HL-60 (cell line): ENCODE measurements at regions not wholly inside any gene's neighbourhood (a gene's known extent, or its start where the extent isn't known, plus 50 kb on each side); places are given as distances from the start of the nearest gene placed in this dataset.

ENCODE experiments used
- DNase-seq, 2 experiments: peaks; one replicate each; pipeline ENCODE4 v3.0.0-alpha.2; 2010 to 2020; ENCODE audit warnings: low read depth in 1 of 2, low spot score in 1 of 2
- H3K27ac ChIP-seq: fragments of 250-450 bp; sonication (Bioruptor Pico); replicated peaks from 2 replicates; pipeline ENCODE4 v1.5.1; 2020; ENCODE audit warnings: mild to moderate bottlenecking, moderate library complexity
- H3K27me3 ChIP-seq: fragments of 250-450 bp; sonication (Bioruptor Pico); 2 replicates; pipeline ENCODE4 v1.5.1; 2021; ENCODE audit warnings: mild to moderate bottlenecking, moderate library complexity; ENCODE audit not compliant: insufficient read depth, poor library complexity, severe bottlenecking
- H3K4me3 ChIP-seq: replicated peaks from 2 replicates; pipeline ENCODE4 v1.5.1; 2011; ENCODE audit warnings: mild to moderate bottlenecking, control low read depth, low read length; ENCODE audit not compliant: insufficient read depth
- CTCF ChIP-seq: IDR thresholded peaks from one replicate; pipeline ENCODE4 v1.5.1; 2011; ENCODE audit warnings: low read length, control low read depth, inconsistent platforms; ENCODE audit not compliant: insufficient read depth
- GABPA ChIP-seq: IDR thresholded peaks from 2 replicates; pipeline ENCODE4 v1.6.1; 2012; ENCODE audit warnings: low read depth
- POLR2AphosphoS5 ChIP-seq: IDR thresholded peaks from 2 replicates; pipeline ENCODE4 v1.6.1; 2012; ENCODE audit warnings: low read depth
- SPI1 ChIP-seq: IDR thresholded peaks from 2 replicates; pipeline ENCODE4 v1.6.1; 2012; ENCODE audit warnings: low read depth, mild to moderate bottlenecking, borderline replicate concordance
- TF ChIP-seq, protein P1 (sequence below): IDR thresholded peaks from 2 replicates; pipeline ENCODE4 v1.6.1; 2012; ENCODE audit warnings: low read depth; ENCODE audit not compliant: insufficient replicate concordance

- H3K27me3 ChIP-seq, result no peaks in the 10 kb centered on the region
- no peak overlapping the region for H3K4me3 ChIP-seq
- no peak overlapping the region for H3K27ac ChIP-seq
- TF ChIP-seq, protein P1, sequence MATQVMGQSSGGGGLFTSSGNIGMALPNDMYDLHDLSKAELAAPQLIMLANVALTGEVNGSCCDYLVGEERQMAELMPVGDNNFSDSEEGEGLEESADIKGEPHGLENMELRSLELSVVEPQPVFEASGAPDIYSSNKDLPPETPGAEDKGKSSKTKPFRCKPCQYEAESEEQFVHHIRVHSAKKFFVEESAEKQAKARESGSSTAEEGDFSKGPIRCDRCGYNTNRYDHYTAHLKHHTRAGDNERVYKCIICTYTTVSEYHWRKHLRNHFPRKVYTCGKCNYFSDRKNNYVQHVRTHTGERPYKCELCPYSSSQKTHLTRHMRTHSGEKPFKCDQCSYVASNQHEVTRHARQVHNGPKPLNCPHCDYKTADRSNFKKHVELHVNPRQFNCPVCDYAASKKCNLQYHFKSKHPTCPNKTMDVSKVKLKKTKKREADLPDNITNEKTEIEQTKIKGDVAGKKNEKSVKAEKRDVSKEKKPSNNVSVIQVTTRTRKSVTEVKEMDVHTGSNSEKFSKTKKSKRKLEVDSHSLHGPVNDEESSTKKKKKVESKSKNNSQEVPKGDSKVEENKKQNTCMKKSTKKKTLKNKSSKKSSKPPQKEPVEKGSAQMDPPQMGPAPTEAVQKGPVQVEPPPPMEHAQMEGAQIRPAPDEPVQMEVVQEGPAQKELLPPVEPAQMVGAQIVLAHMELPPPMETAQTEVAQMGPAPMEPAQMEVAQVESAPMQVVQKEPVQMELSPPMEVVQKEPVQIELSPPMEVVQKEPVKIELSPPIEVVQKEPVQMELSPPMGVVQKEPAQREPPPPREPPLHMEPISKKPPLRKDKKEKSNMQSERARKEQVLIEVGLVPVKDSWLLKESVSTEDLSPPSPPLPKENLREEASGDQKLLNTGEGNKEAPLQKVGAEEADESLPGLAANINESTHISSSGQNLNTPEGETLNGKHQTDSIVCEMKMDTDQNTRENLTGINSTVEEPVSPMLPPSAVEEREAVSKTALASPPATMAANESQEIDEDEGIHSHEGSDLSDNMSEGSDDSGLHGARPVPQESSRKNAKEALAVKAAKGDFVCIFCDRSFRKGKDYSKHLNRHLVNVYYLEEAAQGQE, result no peak
- TF ChIP-seq SPI1 (no peak), CTCF (no peak)
- no peak for DNase-seq
Observed at GRCh38 chr4:177064116-177064515, 245.6 kb upstream of the NEIL3 start.

DNA sequence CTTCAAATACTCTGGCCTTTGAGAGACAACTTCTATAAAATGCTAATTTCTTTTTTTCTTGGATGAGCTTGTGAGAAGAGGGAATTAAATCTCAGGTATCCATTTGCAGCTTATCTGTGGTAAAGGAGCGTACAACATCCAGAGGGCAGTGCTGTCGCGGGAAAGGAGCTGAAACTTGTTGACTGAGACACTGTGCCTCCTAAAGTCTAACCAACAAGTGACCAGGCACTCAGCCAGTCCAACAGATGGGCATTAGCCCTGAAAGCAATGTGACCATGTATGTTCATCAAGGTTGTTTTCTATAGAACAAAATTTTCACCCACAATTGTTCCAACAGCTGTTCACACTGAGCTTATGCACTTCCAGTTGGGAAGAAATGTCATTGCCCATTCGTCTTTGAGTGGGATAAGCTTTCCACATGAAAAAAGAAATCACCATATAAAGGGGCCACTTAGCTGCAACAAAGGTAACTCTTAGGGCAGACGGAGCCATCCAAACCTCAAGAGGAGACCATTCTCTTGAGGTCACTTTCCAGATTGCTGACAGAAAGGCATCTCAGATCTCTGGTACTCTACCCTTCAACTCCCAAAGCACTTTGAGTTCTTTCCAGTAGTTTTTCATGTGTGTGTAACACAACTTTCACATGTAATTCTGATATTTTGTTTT, 244.8 kb upstream of the NEIL3 start:
- Histone ChIP-seq H3K27me3 (no peaks in the 10 kb centered on the region), H3K4me3 (no peak overlapping the region), H3K27ac (no peak overlapping the region)
- TF ChIP-seq, protein P1, result no peak
- TF ChIP-seq SPI1 (no peak), CTCF (no peak), GABPA (no peak), POLR2AphosphoS5 (no peak)
- no peak for DNase-seq

- TF ChIP-seq GABPA (no peak), SPI1 (no peak), POLR2AphosphoS5 (no peak), CTCF (no peak)
- TF ChIP-seq, protein P1, result no peak
- no peak for DNase-seq
- Histone ChIP-seq H3K27me3 (no peaks in the 10 kb centered on the region), H3K27ac (no peak overlapping the region), H3K4me3 (no peak overlapping the region)
Observed at GRCh38 chr4:177066746-177067145, 242.9 kb upstream of the NEIL3 start.
